HCT116 (cell line): ENCODE measurements at regions not wholly inside any gene's neighbourhood (a gene's known extent, or its start where the extent isn't known, plus 50 kb on each side); places are given as distances from the start of the nearest gene placed in this dataset.

Experiments used
- ATAC-seq: fragments of 200-7000 bp; cut with Tn5 transposase; 2 replicates; pipeline ENCODE4 v1.9.1; 2020; ENCODE audit warnings: mild to moderate bottlenecking, moderate library complexity
- BruUV-seq: library from RNA; stranded (reverse); fragments of 400-500 nt; replicated peaks from 2 replicates; lab custom pipeline; 2021; lab: Mats Ljungman, UMichigan
- CTCF ChIA-PET: fragments of 300-600 bp; sonication (Branson Sonifier 250); formaldehyde crosslinking; loops from one replicate; lab custom pipeline; 2021; ENCODE audit warnings: antibody characterized with exemption; lab: Charles Lee
- POLR2A ChIA-PET: fragments of 300-600, 350-600 bp; sonication (Branson Sonifier 250); formaldehyde crosslinking; loops from one replicate; lab custom pipeline; 2021; ENCODE audit warnings: antibody characterized with exemption; lab: Charles Lee
- RAD21 ChIA-PET, 2 experiments: fragments of 300-600 bp; sonication (Branson Sonifier 250); formaldehyde crosslinking; loops; one replicate each; lab custom pipeline; 2023; ENCODE audit warnings: low total read pairs in 2 of 2; ENCODE audit not compliant: uncharacterized antibody in 2 of 2, unreplicated experiment in 2 of 2, low non-redundant PET in 1 of 2; lab: Charles Lee
- DNase-seq: peaks from one replicate; pipeline ENCODE4 v3.0.0-alpha.2; 2010; ENCODE audit warnings: low read depth, low spot score
- H2AFZ ChIP-seq: fragments of 200-600 bp; shearing (Covaris generic), sonication (generic); 2 replicates; pipeline ENCODE4 v1.6.1; 2017; ENCODE audit warnings: low read depth, mixed run types, mixed read lengths, antibody characterized with exemption, low read length; ENCODE audit not compliant: poor library complexity, severe bottlenecking
- H3K27ac ChIP-seq: 2 replicates; pipeline ENCODE4 v1.5.1; 2012; ENCODE audit warnings: low read depth, low read length
- H3K27me3 ChIP-seq: fragments of 200-600 bp; sonication (generic); 2 replicates; pipeline ENCODE4 v1.6.1; 2016; ENCODE audit warnings: mixed run types, low read length, mixed read lengths; ENCODE audit not compliant: insufficient read depth
- H3K36me3 ChIP-seq, 2 experiments: fragments of 200-500 bp in 1 of 2; fragments of 200-600 bp in 1 of 2; sonication (Bioruptor generic) in 1 of 2; sonication (generic) in 1 of 2; 2 replicates each; pipeline versions ENCODE4 v1.5.1 to v1.6.1; 2014 to 2016; ENCODE audit warnings: low read length in 2 of 2, inconsistent platforms in 1 of 2, mixed read lengths in 1 of 2, mixed run types in 1 of 2; ENCODE audit not compliant: insufficient read depth in 2 of 2, control insufficient read depth in 1 of 2
- H3K4me1 ChIP-seq, 2 experiments: fragments of 200-600 bp in 1 of 2; sonication (generic) in 1 of 2; 2 replicates each; pipeline versions ENCODE4 v1.5.1 to v1.6.1; 2012 to 2017; ENCODE audit warnings: low read length in 2 of 2, inconsistent platforms in 1 of 2, mild to moderate bottlenecking in 1 of 2, mixed read lengths in 1 of 2, mixed run types in 1 of 2, moderate library complexity in 1 of 2; ENCODE audit not compliant: insufficient read depth in 2 of 2, control insufficient read depth in 1 of 2
- H3K4me2 ChIP-seq: fragments of 200-600 bp; sonication (generic); 2 replicates; pipeline ENCODE4 v1.6.1; 2017; ENCODE audit warnings: mixed run types, low read length, mixed read lengths
- H3K4me3 ChIP-seq, 2 experiments: fragments of 200-600 bp in 1 of 2; sonication (generic) in 1 of 2; replicated peaks in 1 of 2; 2 replicates each; pipeline ENCODE4 v1.5.1; 2011 to 2016; ENCODE audit warnings: low read length in 2 of 2, control low read depth in 1 of 2, low read depth in 1 of 2, mild to moderate bottlenecking in 1 of 2, mixed read lengths in 1 of 2, mixed run types in 1 of 2
- H3K79me2 ChIP-seq: fragments of 200-600 bp; sonication (generic); 2 replicates; pipeline ENCODE4 v1.6.1; 2017; ENCODE audit warnings: mild to moderate bottlenecking, mixed run types, low read length, moderate library complexity, mixed read lengths; ENCODE audit not compliant: insufficient read depth
- H3K9ac ChIP-seq: fragments of 200-600 bp; sonication (generic); 2 replicates; pipeline ENCODE4 v1.6.1; 2016; ENCODE audit warnings: low read length, mixed read lengths
- H3K9me2 ChIP-seq: fragments of 200-600 bp; sonication (generic), shearing (Covaris generic); 2 replicates; pipeline ENCODE4 v1.6.1; 2017; ENCODE audit warnings: mixed run types, mild to moderate bottlenecking, moderate library complexity; ENCODE audit not compliant: insufficient read depth
- H3K9me3 ChIP-seq, 2 experiments: fragments of 200-500 bp in 1 of 2; fragments of 200-600 bp in 1 of 2; sonication (Bioruptor generic) in 1 of 2; sonication (generic) in 1 of 2; 2 replicates each; pipeline ENCODE4 v1.6.1; 2014 to 2017; ENCODE audit warnings: low read length in 2 of 2, mixed read lengths in 2 of 2, inconsistent platforms in 1 of 2, low read depth in 1 of 2, mild to moderate bottlenecking in 1 of 2, mixed run types in 1 of 2, moderate library complexity in 1 of 2; ENCODE audit not compliant: control insufficient read depth in 1 of 2, insufficient read depth in 1 of 2
- H4K20me1 ChIP-seq: fragments of 200-600 bp; sonication (generic), shearing (Covaris generic); 2 replicates; pipeline ENCODE4 v1.6.1; 2017; ENCODE audit warnings: mixed run types, mild to moderate bottlenecking, moderate library complexity; ENCODE audit not compliant: insufficient read depth
- CTCF ChIP-seq, 3 experiments: fragments of 200-600 bp in 1 of 3; sonication (generic) in 1 of 3; IDR thresholded peaks in 2 of 3; conservative IDR thresholded peaks in 1 of 3; 2 replicates each; pipeline ENCODE4 v1.5.1; 2012 to 2017; ENCODE audit warnings: low read depth in 2 of 3, low read length in 2 of 3, antibody characterized with exemption in 1 of 3, borderline replicate concordance in 1 of 3, control low read depth in 1 of 3, mild to moderate bottlenecking in 1 of 3, mixed read lengths in 1 of 3, mixed run types in 1 of 3, moderate library complexity in 1 of 3; ENCODE audit not compliant: insufficient read depth in 1 of 3
- EZH2phosphoT487 ChIP-seq: fragments of 200-600 bp; IDR thresholded peaks from 2 replicates; pipeline ENCODE4 v1.6.1; 2018; ENCODE audit warnings: antibody characterized with exemption, borderline replicate concordance
- JUND ChIP-seq: IDR thresholded peaks from 2 replicates; pipeline ENCODE4 v1.6.1; 2012
- POLR2A ChIP-seq: IDR thresholded peaks from 2 replicates; pipeline ENCODE4 v1.7.0; 2011; ENCODE audit warnings: borderline replicate concordance; ENCODE audit not compliant: insufficient read depth, insufficient read length; ENCODE audit errors: extremely low read depth
- POLR2AphosphoS5 ChIP-seq: IDR thresholded peaks from 2 replicates; pipeline ENCODE4 v1.6.1; 2011; ENCODE audit warnings: mild to moderate bottlenecking, low read depth, low read length, moderate library complexity
- SIN3A ChIP-seq: IDR thresholded peaks from 2 replicates; pipeline ENCODE4 v1.6.1; 2012; ENCODE audit warnings: low read depth
- TCF7L2 ChIP-seq: IDR thresholded peaks from 2 replicates; pipeline ENCODE4 v1.7.0; 2011; ENCODE audit warnings: borderline replicate concordance, inconsistent platforms; ENCODE audit not compliant: insufficient read depth, insufficient read length; ENCODE audit errors: extremely low read depth
- ZBTB33 ChIP-seq: IDR thresholded peaks from 2 replicates; pipeline ENCODE4 v1.6.1; 2011; ENCODE audit warnings: mild to moderate bottlenecking, low read length, moderate library complexity; ENCODE audit not compliant: insufficient replicate concordance; ENCODE audit errors: extremely low read depth
- ZNF274 ChIP-seq: fragments of 200-500 bp; sonication (Bioruptor generic); IDR thresholded peaks from 2 replicates; pipeline ENCODE4 v1.6.1; 2014; ENCODE audit warnings: mild to moderate bottlenecking, low read depth, low read length, inconsistent platforms
- intact Hi-C: fragments of 100-400 bp; cut with micrococcal nuclease; formaldehyde crosslinking; loops from 2 replicates; pipeline ENCODE4 v1.10.0; 2022

GRCh38 chr2:41847744-41848441 lies 199.9 kb upstream of the PKDCC start:
- no peaks in the 10 kb centered on the region for H4K20me1 ChIP-seq
- ATAC-seq (no peak), DNase-seq (no peak)
- H3K4me2 ChIP-seq = no peak overlapping the region
- H3K9ac ChIP-seq = no peak overlapping the region
- no peak overlapping the region for H3K4me3 ChIP-seq
- RAD21 ChIA-PET = no interaction called here
- TF ChIP-seq EZH2phosphoT487 = no peak
- TF ChIP-seq POLR2AphosphoS5 = no peak
- TF ChIP-seq TCF7L2 = no peak
- no peak for TF ChIP-seq POLR2A
- no peak for TF ChIP-seq ZNF274
- no peak for TF ChIP-seq CTCF (IDR thresholded peaks at IDR 0.05 in 2 of 3, conservative IDR thresholded peaks at IDR 0.05 in 1 of 3; ENCODE audit: borderline replicate concordance in 1 of 3, insufficient read depth in 1 of 3, low read depth in 2 of 3, low read length in 2 of 3)
- TF ChIP-seq ZBTB33 = no peak
- no peak for TF ChIP-seq SIN3A
- no peak for TF ChIP-seq JUND
- H3K9me3 ChIP-seq = no peaks in the 10 kb centered on the region
- H3K27ac ChIP-seq = no peak overlapping the region
- H3K36me3 ChIP-seq = no peaks in the 10 kb centered on the region
- H3K79me2 ChIP-seq = no peaks in the 10 kb centered on the region
- H3K4me1 ChIP-seq = no peaks in the 10 kb centered on the region
- CTCF ChIA-PET = interaction anchor here (1.2 kb wide), 1 partner anchor 240 kb away, joined by 4 read pairs; no protein-coding TSS in a partner anchor
- no peaks in the 10 kb centered on the region for H3K9me2 ChIP-seq
- POLR2A ChIA-PET = interaction anchor here (1.1 kb wide), 1 partner anchor 266 kb away, joined by 3 read pairs; no protein-coding TSS in a partner anchor
- no peak overlapping the region for H2AFZ ChIP-seq
- intact Hi-C loops = loop anchor here (10.0 kb wide), 1 partner anchor 477 kb away; no protein-coding TSS in a partner anchor
- no TSS peak for BruUV-seq
- H3K27me3 ChIP-seq = peaks cover 37% of the 10 kb centered on the region
